T-helper 17 cell (primary cell): ENCODE measurements at regions not wholly inside any gene's neighbourhood (a gene's known extent, or its start where the extent isn't known, plus 50 kb on each side); places are given as distances from the start of the nearest gene placed in this dataset.
"Not testable (repeated sequence)": the region's sequence is repeated elsewhere in the genome, so short reads cannot be mapped to it uniquely, and the experiment has no call there.

Experiments used
- ATAC-seq: fragments of 150-1000 bp; cut with Tn5 transposase; 2 replicates; pipeline ENCODE4 v1.10.0; 2021; ENCODE audit warnings: mild to moderate bottlenecking, moderate library complexity
- DNase-seq, 3 donors: peaks; one replicate each; pipeline versions ENCODE4 v3.0.0 to v3.0.0-alpha.2; 2020 to 2021
- H3K9me3 ChIP-seq: one replicate; pipeline ENCODE4 v1.7.0; 2013; ENCODE audit warnings: low read length, mild to moderate bottlenecking; ENCODE audit not compliant: control insufficient read depth, poor library complexity, severe bottlenecking
- H3K27ac Mint-ChIP-seq: one replicate; pipeline ENCODE4 v1.8.0; 2022; ENCODE audit warnings: mild to moderate bottlenecking, moderate library complexity, mixed read lengths
- H3K27me3 Mint-ChIP-seq: one replicate; pipeline ENCODE4 v1.8.0; 2022; ENCODE audit warnings: mixed read lengths
- H3K36me3 Mint-ChIP-seq: one replicate; pipeline ENCODE4 v1.8.0; 2022; ENCODE audit warnings: low read depth, mixed read lengths
- H3K4me1 Mint-ChIP-seq: one replicate; pipeline ENCODE4 v1.8.0; 2022; ENCODE audit warnings: mild to moderate bottlenecking, mixed read lengths
- H3K4me3 Mint-ChIP-seq: one replicate; pipeline ENCODE4 v1.8.0; 2022; ENCODE audit warnings: mild to moderate bottlenecking, moderate library complexity, mixed read lengths

GRCh38 chr3:13766128-13766527 lies 113.7 kb downstream of the WNT7A start:
- no peak for DNase-seq
- no peaks in the 10 kb centered on the region for H3K9me3 ChIP-seq
- Mint-ChIP-seq H3K27me3 (peaks cover 1% of the 10 kb centered on the region), H3K4me1 (peaks cover 6% of the 10 kb centered on the region), H3K27ac (no peak overlapping the region), H3K36me3 (no peaks in the 10 kb centered on the region), H3K4me3 (no peak overlapping the region)
- no peak for ATAC-seq

DNA sequence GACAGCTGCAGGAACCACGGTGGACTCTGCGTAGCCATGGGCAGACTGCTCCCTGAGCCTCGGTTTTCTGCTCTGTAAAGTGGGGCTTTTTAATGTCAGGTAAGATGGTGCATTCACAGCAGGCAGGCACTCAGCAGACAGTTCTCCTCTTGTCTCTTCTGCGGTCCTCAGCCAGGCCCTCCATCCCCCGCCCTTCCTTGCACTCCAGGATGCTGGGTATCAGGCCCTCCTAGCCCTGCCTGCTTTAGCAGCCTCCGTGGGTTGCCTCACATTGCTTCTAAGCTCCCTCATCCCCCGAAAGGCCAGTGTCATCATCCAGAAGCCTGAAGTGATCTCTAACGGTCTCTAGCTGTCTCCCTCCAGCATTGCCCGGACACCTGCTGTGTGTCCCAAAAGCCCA lies 115.7 kb downstream of the WNT7A start:
- no peaks in the 10 kb centered on the region for H3K9me3 ChIP-seq
- Mint-ChIP-seq H3K4me1 (no peaks in the 10 kb centered on the region), H3K36me3 (no peaks in the 10 kb centered on the region), H3K27me3 (peaks cover 7% of the 10 kb centered on the region), H3K4me3 (no peak overlapping the region), H3K27ac (no peak overlapping the region)
- no peak for DNase-seq
- no peak for ATAC-seq

DNA sequence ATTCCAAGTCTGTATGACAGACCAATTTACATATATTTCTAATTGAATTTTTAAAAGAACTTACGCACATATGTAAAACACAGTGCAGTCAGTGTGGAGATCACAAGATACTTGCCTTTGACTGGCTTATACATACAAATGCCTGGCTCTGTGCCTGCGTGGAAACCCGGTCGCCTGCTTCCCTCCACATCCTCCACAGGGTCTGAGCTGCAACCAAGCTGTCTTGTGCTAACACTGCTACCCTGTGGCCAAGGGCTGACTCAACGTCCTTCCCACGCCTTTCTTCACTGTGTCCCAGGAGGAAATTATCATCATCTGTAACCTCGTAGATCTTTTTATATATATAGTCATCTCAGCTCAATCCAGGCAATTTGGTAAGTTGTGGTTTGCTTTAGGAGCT lies 117.0 kb downstream of the WNT7A start:
- H3K4me1 Mint-ChIP-seq, result no peaks in the 10 kb centered on the region
- H3K4me3 Mint-ChIP-seq, result no peak overlapping the region
- DNase-seq (no peak), ATAC-seq (no peak)
- no peak overlapping the region for H3K27ac Mint-ChIP-seq
- peaks cover 14% of the 10 kb centered on the region for H3K27me3 Mint-ChIP-seq
- no peaks in the 10 kb centered on the region for H3K36me3 Mint-ChIP-seq
- no peaks in the 10 kb centered on the region for H3K9me3 ChIP-seq

GRCh38 chr3:13750731-13751130 lies 129.1 kb downstream of the WNT7A start:
- Mint-ChIP-seq H3K36me3 (no peaks in the 10 kb centered on the region), H3K4me1 (peaks cover 5% of the 10 kb centered on the region), H3K4me3 (no peak overlapping the region), H3K27me3 (peaks cover 34% of the 10 kb centered on the region), H3K27ac (no peak overlapping the region)
- no peak for ATAC-seq
- no peaks in the 10 kb centered on the region for H3K9me3 ChIP-seq
- no peak for DNase-seq

DNA sequence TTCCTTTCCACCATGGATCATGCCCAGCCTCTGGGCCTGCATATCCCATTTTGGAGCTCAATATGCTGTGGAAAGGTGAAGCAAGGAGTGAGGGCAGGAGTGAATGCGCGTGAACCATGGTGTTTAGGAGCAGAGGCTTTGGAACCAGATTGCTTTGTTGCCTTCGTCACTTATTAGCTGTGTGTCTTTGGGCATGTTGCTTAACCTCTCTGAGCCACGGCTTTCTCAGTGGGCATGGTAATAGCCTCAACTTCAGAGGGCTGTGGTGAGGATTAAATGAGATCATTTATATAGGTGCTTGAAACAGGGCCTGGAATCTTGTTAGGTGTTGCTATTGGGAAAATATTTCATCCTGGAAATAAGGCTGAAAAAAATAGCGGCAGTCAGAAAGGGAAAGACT lies 129.7 kb downstream of the WNT7A start:
- no peaks in the 10 kb centered on the region for H3K9me3 ChIP-seq
- peaks cover 38% of the 10 kb centered on the region for H3K27me3 Mint-ChIP-seq
- DNase-seq, result no peak
- H3K27ac Mint-ChIP-seq, result no peak overlapping the region
- H3K36me3 Mint-ChIP-seq, result no peaks in the 10 kb centered on the region
- H3K4me1 Mint-ChIP-seq, result peaks cover 5% of the 10 kb centered on the region
- H3K4me3 Mint-ChIP-seq, result no peak overlapping the region
- no peak for ATAC-seq

DNA sequence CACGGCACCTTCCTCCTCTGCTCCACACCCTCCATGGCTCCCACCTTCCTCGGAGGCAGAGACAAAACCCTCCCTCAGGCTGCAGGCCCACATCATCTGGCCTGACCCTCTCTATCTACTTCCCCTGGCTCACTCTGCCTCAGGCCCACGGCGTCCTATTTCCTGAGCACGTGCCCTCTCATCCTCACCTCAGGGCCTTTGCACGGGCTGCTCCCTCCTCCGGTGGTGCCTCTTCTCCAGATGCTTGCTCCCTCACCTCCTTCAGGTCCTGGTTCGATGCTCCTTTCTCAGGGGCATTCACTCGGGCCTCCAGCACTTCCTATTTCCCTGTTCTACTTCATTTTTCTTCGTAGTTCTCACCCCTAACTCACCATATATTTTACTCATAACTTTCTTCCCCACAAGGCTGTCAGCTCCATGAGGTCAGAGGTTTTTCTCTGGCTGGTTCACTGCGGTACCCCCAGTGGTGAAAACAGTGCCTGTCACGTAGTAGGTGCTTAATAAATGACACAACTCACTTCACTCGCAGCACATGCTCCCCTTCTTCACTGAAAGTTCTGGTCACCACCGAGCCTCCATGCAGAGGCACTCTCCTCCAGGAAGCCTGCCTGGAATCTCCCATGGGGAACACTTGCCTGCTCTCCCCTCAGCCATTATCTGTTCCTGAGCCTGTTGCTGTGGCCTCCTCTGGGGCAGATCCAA lies 130.7 kb downstream of the WNT7A start:
- Mint-ChIP-seq H3K4me1 (peaks cover 5% of the 10 kb centered on the region), H3K27me3 (peaks cover 38% of the 10 kb centered on the region), H3K36me3 (no peaks in the 10 kb centered on the region), H3K4me3 (no peak overlapping the region), H3K27ac (peak overlapping the region; percentile 79)
- H3K9me3 ChIP-seq, result no peaks in the 10 kb centered on the region
- ATAC-seq (no peak), DNase-seq (no peak)

GRCh38 chr3:13748276-13748879 lies 131.5 kb downstream of the WNT7A start:
- peaks cover 38% of the 10 kb centered on the region for H3K27me3 Mint-ChIP-seq
- peaks cover 5% of the 10 kb centered on the region for H3K4me1 Mint-ChIP-seq
- DNase-seq (no peak), ATAC-seq (no peak)
- no peak overlapping the region for H3K4me3 Mint-ChIP-seq
- H3K9me3 ChIP-seq, result no peaks in the 10 kb centered on the region
- H3K27ac Mint-ChIP-seq, result no peak overlapping the region
- H3K36me3 Mint-ChIP-seq, result no peaks in the 10 kb centered on the region

- Mint-ChIP-seq H3K27me3 (peaks cover 38% of the 10 kb centered on the region), H3K27ac (no peak overlapping the region), H3K4me1 (peaks cover 5% of the 10 kb centered on the region), H3K36me3 (peaks cover 2% of the 10 kb centered on the region), H3K4me3 (no peak overlapping the region)
- no peaks in the 10 kb centered on the region for H3K9me3 ChIP-seq
- no peak for DNase-seq
- no peak for ATAC-seq
Observed at GRCh38 chr3:13747627-13748026, 132.2 kb downstream of the WNT7A start.

DNA sequence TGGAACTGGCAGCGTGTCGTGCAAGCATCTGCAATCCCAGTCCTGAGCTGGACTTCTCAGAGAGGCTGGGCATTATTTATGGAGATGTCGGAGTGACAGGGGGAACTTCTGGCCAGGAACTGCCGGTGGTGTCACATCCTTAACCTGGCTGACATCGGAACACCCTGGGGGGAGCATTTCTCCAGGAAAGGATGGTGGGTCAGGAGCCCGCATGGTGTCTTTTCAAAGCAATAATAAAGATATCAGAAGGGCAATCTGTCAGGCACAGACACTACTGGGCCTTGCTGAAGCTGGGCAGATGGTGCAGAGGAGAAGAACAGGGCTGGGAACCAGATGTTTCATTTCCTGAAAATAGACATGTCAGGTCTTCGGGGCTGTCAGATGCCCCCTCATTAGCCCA lies 133.5 kb downstream of the WNT7A start:
- Mint-ChIP-seq H3K27me3 (peaks cover 41% of the 10 kb centered on the region), H3K4me3 (no peak overlapping the region), H3K36me3 (peaks cover 2% of the 10 kb centered on the region), H3K27ac (no peak overlapping the region), H3K4me1 (peaks cover 5% of the 10 kb centered on the region)
- ATAC-seq, result no peak
- H3K9me3 ChIP-seq, result no peaks in the 10 kb centered on the region
- DNase-seq, result no peak

DNA sequence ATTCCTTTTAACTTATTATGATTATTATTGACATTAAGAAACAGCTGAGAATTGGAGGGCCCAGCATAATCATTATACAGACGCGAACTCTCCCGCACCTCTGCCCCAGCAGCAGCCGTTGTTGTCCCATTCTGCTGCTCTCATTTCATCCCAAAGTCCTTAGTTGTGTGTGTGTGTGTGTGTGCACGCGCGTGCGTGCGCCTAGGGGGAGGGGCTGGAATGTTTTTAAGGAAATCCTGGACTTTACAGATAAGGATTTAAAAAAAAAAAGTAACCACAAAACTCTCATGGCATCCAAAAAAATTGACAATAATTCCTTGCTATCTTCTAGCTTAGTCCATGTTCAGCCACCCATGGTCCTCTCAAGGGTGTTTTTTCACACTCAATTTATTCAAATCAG lies 134.2 kb downstream of the WNT7A start:
- Mint-ChIP-seq H3K4me1 (peaks cover 5% of the 10 kb centered on the region), H3K27ac (no peak overlapping the region), H3K36me3 (peaks cover 2% of the 10 kb centered on the region), H3K4me3 (no peak overlapping the region), H3K27me3 (peaks cover 49% of the 10 kb centered on the region)
- H3K9me3 ChIP-seq, result no peaks in the 10 kb centered on the region
- ATAC-seq (no peak), DNase-seq (no peak)

GRCh38 chr3:13740795-13741194 lies 139.1 kb downstream of the WNT7A start:
- H3K27me3 Mint-ChIP-seq, result peaks cover 21% of the 10 kb centered on the region
- peaks cover 2% of the 10 kb centered on the region for H3K36me3 Mint-ChIP-seq
- DNase-seq (no peak), ATAC-seq (no peak)
- H3K9me3 ChIP-seq, result no peaks in the 10 kb centered on the region
- no peaks in the 10 kb centered on the region for H3K4me1 Mint-ChIP-seq
- H3K4me3 Mint-ChIP-seq, result no peak overlapping the region
- H3K27ac Mint-ChIP-seq, result no peak overlapping the region

GRCh38 chr3:13733726-13734125 lies 146.1 kb downstream of the WNT7A start:
- not testable (repeated sequence) for ATAC-seq, H3K36me3 Mint-ChIP-seq, H3K4me1 Mint-ChIP-seq, H3K4me3 Mint-ChIP-seq, H3K9me3 ChIP-seq, DNase-seq, H3K27ac Mint-ChIP-seq
- peaks cover 13% of the 10 kb centered on the region for H3K27me3 Mint-ChIP-seq

DNA sequence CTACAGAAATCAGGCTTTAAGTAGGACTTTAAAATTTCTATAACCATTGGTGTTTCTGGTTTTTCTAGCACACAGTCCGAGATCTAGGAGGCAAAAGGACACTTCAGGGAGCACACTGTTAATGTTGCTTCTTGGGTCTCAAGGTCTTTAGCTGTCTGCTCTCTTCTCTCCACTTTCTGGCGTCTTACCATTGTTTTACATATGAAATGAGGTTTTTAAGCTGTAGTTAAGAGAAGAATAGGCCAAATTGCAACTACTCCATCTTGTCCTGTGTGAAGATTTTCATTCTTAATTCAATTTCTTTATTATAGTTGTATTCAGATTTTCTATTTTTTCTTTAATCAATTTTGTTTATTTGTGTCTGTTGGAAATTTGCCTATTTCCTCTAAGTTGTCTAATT lies 151.4 kb downstream of the WNT7A start:
- Mint-ChIP-seq H3K4me3 (no peak overlapping the region), H3K36me3 (peaks cover 4% of the 10 kb centered on the region), H3K27ac (no peak overlapping the region), H3K27me3 (peaks cover 8% of the 10 kb centered on the region), H3K4me1 (no peaks in the 10 kb centered on the region)
- H3K9me3 ChIP-seq, result no peaks in the 10 kb centered on the region
- DNase-seq, result no peak
- ATAC-seq, result no peak

- Mint-ChIP-seq H3K27ac (no peak overlapping the region), H3K4me3 (no peak overlapping the region), H3K27me3 (peaks cover 8% of the 10 kb centered on the region), H3K4me1 (no peaks in the 10 kb centered on the region), H3K36me3 (peaks cover 4% of the 10 kb centered on the region)
- DNase-seq, result no peak
- no peak for ATAC-seq
- H3K9me3 ChIP-seq, result no peaks in the 10 kb centered on the region
Observed at GRCh38 chr3:13727890-13728289, 152.0 kb downstream of the WNT7A start.
